ENCODE measurements at regions not wholly inside any gene's neighbourhood (a gene's known extent, or its start where the extent isn't known, plus 50 kb on each side); places are given as distances from the start of the nearest gene placed in this dataset.

DNA sequence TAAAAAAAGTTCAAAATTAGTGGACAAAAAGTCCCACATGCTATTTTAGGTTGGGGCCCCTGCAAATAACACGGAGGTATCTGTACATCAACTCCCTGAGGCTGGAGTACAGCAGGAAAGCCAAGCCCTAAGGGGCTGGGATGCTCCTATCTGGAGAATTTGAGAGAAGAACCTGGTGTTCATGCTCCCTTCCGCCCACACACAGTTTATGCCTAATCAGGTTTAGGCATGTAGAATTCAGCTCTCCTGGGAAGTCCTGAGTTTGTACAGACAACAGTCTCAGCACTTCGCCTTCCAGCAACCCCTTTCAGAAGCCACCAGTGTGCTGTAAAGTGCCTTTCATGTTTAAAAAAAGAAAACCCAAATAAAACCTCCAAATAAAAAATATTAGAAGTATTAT is 237.3 kb upstream of the GRIP1 start:
- no peak for DNase-seq (ENCODE audit: low read depth)
- TF ChIP-seq, protein P1, sequence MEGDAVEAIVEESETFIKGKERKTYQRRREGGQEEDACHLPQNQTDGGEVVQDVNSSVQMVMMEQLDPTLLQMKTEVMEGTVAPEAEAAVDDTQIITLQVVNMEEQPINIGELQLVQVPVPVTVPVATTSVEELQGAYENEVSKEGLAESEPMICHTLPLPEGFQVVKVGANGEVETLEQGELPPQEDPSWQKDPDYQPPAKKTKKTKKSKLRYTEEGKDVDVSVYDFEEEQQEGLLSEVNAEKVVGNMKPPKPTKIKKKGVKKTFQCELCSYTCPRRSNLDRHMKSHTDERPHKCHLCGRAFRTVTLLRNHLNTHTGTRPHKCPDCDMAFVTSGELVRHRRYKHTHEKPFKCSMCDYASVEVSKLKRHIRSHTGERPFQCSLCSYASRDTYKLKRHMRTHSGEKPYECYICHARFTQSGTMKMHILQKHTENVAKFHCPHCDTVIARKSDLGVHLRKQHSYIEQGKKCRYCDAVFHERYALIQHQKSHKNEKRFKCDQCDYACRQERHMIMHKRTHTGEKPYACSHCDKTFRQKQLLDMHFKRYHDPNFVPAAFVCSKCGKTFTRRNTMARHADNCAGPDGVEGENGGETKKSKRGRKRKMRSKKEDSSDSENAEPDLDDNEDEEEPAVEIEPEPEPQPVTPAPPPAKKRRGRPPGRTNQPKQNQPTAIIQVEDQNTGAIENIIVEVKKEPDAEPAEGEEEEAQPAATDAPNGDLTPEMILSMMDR (IDR thresholded peaks at IDR 0.05; ENCODE audit: control insufficient read depth, extremely low read depth, insufficient read depth) = no peak
- H3K4me3 ChIP-seq (ENCODE audit: low read depth, low read length) = no peak overlapping the region

DNA sequence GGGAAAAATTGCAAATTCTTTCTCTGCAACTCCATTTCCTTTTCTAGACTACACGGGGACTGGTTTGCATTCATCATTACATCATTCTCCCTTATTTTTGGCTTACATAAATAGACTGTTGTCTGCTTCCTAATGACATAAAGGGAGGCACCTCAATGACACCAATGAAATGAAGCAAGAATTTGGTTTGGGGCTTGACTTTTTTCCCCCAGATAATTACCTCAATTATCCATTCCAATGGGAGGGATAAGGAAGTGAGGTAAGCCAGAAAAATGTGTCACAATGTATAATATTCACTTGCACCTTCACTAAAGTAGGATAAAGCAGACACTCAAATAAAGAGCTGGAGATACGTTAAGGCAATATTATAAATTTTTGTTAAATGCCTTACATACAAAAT is 240.6 kb upstream of the GRIP1 start:
- H3K4me3 ChIP-seq (ENCODE audit: low read depth, low read length) = no peak overlapping the region
- TF ChIP-seq, protein P1 (IDR thresholded peaks at IDR 0.05; ENCODE audit: control insufficient read depth, extremely low read depth, insufficient read depth) = no peak
- no peak for DNase-seq (ENCODE audit: low read depth)

DNA sequence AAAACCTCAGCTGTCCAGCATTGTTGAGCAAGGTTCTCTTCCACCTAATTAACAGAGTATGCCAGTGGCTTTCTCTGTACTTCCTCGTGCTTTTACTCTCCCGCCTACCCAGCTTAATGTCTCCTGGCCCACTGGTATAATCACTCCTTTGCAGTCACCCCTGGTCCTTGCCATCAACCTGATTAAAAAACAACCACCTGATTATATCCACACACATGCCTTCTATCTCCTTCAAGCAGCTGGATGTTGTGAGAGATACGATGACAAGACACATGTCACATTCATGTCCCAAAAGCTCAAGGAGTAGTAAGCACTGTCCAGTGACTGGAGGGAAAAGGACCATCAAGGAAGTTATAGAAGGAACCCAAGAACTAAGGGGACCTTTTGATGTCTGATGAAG is 241.3 kb upstream of the GRIP1 start:
- TF ChIP-seq, protein P1 (IDR thresholded peaks at IDR 0.05; ENCODE audit: control insufficient read depth, extremely low read depth, insufficient read depth) = no peak
- no peak for DNase-seq (ENCODE audit: low read depth)
- no peak overlapping the region for H3K4me3 ChIP-seq (ENCODE audit: low read depth, low read length)

DNA sequence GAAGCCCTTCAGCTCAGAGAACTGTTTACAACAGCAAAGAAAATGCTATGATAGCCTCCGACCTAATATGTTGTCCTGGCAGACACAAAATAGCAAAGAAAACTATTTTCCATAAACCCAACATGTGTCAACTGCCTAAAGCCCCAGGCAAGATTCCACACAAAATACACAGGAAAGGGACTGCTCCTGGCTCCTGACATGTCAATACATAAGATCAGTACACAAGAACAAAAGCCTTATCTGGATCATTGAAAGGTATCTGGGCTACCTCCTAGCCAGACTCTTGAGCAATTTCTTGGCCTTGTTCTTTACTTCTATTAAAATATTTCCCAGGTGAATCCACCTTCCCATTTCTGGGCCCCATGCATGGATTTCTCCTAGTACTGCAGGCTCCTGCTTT is 242.3 kb upstream of the GRIP1 start:
- H3K4me3 ChIP-seq (ENCODE audit: low read depth, low read length) = no peak overlapping the region
- TF ChIP-seq, protein P1 (IDR thresholded peaks at IDR 0.05; ENCODE audit: control insufficient read depth, extremely low read depth, insufficient read depth) = no peak
- DNase-seq (ENCODE audit: low read depth) = no peak

DNA sequence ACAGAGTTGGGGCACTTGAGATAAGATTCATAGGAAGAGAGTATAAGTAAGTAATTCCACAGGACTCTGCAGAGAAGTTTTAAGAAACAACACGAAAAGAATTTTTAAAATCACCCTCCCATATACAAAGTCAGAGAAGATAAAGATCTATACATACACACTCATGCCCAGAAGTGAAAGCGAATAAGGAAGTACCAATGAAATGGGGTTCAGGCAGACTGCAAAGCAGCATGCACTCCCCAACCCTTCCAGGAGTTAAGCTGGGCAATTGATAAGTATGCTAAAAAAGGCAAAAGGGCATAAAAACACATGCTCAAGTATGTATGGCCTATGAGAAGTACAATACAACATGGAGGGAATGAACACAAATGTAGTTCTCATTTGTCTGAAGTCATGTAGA is 246.2 kb upstream of the GRIP1 start:
- H3K4me3 ChIP-seq (ENCODE audit: low read depth, low read length) = no peak overlapping the region
- no peak for DNase-seq (ENCODE audit: low read depth)
- TF ChIP-seq, protein P1 (IDR thresholded peaks at IDR 0.05; ENCODE audit: control insufficient read depth, extremely low read depth, insufficient read depth) = no peak

DNA sequence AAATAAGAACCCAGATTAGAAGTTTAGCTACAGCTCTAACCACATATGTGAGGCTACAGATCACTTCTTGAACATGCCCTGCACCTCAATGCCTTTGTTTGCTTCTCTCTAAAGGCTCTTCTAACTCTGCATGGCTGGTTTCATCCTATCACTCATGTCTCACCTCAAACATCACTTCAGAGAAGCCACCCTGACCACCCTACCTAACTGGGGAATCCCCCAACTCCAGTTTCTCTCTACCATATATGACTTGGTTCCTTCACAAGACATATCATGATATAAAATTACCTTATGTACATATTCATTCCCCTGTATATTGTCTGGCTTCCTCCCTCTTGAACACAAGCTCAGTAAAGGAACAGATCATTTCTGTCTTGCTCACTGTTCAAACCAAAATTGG is 250.2 kb upstream of the GRIP1 start:
- DNase-seq (ENCODE audit: low read depth) = no peak
- H3K4me3 ChIP-seq (ENCODE audit: low read depth, low read length) = no peak overlapping the region
- TF ChIP-seq, protein P1 (IDR thresholded peaks at IDR 0.05; ENCODE audit: control insufficient read depth, extremely low read depth, insufficient read depth) = no peak

DNA sequence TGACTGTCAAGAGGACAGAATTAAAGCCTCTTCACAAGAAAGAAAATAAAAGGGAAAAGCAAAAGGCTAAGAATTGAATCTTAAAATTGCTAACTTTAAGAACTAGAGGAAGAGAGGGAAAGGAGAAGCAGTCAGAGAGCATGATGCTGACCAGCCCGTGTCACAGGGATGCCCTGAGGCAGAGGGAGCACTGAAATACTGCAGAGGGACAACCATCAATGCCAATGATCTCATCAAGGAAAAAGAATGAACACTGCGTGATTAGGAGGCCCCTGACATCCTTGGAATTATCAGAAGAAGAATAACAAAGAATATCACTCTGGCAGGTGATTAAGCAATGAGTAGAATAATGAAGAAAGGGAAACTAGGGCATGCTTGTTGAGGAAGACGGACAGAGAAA is 252.2 kb upstream of the GRIP1 start:
- H3K4me3 ChIP-seq (ENCODE audit: low read depth, low read length) = no peak overlapping the region
- no peak for DNase-seq (ENCODE audit: low read depth)
- TF ChIP-seq, protein P1 (IDR thresholded peaks at IDR 0.05; ENCODE audit: control insufficient read depth, extremely low read depth, insufficient read depth) = no peak

Data from LNCaP clone FGC (cell line).